Ammon's horn (tissue), 1 donor: ENCODE measurements at regions not wholly inside any gene's neighbourhood (a gene's known extent, or its start where the extent isn't known, plus 50 kb on each side); places are given as distances from the start of the nearest gene placed in this dataset.
A peak's percentile ranks its signal among the peaks of the same experiment; 100 is the strongest.

ENCODE experiments used
- DNase-seq: peaks from one replicate; pipeline ENCODE4 v3.0.0-alpha.2; 2016; ENCODE audit warnings: low spot score

DNA sequence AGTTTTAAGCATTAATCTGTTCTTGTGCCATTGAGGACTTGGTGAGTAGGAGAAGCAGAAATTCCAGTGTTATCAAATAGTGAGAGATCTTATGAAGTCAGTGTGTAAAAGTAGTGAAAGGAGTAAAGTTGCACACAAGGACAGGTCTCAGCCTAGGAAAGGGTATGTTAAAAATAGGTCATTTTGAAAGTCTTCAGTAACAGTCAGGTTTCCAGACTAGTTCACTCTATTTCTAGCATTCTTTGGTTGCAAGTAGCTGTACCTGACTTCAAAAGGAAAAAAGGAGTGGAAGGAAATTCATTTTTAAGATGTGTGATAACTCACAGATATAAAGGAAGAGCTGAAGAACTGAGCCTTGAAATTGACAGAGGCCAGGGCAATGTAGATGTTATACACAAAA is 250.1 kb upstream of the SATB1 start:
- DNase-seq = no peak

DNA sequence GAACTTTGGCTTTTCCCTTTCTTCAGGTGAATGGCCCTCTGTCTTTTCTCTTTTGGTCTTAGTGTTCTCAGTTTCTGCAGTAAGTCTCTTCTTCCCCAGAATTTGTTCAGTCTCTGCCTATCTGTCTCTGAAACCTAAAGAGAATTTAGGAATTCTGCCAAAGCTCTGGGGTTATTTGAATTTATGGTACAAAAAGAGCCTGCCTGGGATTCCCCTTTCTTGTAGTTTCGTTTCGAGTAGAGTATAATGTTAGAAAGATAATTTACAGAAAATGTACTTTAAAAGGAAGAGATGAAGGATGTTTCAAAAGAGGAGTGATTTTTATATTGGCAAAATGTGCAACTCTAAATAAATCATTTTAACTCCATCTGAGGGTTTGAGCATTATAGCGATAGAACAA is 247.4 kb upstream of the SATB1 start:
- DNase-seq = no peak

DNA sequence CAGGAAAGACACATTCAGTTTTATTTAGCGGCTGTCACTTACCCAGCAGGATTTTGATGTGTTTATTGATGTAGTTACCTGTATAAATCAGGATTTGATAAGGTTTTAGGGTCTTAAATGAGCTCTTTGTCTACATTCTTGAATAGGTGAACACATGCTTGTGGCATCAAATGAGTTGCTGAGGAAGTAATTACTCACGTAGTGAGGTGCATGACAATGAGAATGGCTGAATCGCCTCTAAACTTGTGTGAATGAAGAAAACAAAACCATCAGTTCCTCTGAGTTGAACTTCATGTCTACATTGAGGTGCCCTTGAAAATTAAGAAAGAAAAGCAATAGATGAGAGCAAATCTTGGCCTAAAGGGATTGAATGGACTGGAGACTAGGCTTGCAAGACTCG is 245.6 kb upstream of the SATB1 start:
- DNase-seq = no peak

DNA sequence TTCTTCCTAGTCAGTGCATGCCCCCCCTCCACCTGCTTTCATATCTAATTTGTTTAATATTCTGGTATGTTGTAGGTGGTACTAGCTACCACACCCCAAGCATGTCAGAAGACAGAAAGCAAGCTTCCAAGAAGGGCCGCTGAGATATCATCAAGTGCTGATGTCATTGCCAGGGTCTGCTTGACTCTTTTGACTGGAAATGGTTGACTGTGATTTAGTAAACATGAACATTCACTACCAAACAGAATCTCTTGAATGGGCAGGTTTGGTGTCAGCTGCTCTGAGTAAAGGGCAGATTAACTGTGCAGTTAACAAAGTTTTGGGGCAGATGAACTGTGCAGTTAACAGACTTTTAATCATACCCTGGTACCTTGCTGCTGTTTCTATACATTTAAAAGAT is 244.2 kb upstream of the SATB1 start:
- DNase-seq = no peak

GRCh38 chr3:18667552-18667951 is 242.4 kb upstream of the SATB1 start:
- DNase-seq = no peak

DNA sequence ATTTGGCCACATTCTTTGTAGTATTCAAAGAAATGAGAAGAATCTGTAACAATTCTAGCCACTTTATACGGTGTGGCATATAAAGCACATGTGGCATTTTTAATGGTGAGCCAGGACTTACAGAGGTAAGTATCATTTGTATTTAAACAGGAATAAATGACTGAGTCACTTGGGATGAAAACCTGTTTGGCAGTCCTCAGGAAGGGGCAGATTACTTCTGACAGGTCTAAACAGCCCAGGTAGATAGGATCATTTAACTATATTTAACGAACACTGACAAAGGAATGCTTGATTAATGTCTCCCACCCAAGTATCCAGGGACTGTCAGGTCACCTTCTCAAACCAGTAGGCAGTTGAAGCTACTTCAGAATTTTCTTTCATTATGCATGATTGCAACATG is 241.5 kb upstream of the SATB1 start:
- DNase-seq = no peak

- DNase-seq = no peak
Observed at GRCh38 chr3:18660059-18660458, 234.9 kb upstream of the SATB1 start.

DNA sequence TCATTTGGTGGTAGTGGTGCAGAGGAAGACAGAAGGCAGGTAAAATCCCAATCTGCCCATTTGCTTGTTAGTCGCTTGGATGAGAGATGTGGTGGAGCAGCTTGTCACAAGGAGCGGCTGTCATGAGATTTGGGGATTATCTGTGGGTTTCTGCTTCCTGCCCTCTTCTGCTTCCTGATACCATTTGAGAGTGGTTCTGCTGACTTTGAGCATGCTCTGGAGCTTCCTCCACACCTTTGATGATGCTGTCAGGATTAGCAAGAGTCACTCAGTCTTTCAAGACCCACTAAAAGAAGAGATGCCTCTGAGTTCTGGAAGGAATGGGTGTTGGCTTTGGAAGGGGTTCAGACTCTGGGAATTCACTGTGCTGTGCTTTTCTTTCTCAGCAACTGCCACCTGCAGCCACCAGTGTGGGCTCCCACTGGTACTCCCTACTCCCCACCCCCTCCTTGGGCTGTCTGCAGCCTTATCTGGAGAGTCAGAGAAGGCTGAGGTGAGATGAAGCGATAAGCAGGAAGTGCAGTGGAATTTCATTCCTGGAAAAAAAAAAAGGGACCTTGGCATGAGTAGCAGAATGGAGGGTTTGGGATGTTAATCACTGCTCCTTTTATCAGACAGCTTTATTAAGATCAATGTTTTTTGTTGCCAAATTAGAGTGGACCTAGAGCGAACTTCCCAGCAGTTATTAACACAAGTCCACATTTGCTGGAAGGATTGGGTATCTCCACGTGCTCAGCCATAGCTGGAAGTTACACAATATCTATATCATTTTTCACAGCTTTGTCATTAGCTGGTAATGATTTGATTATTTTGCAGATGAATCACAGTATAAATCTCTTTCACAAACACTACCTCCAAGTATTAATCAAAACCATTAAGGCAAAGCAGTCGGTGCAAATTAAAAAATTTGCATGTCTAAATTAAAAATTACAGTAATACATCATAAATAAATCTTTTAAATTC is 233.0 kb upstream of the SATB1 start:
- DNase-seq = no peak

DNA sequence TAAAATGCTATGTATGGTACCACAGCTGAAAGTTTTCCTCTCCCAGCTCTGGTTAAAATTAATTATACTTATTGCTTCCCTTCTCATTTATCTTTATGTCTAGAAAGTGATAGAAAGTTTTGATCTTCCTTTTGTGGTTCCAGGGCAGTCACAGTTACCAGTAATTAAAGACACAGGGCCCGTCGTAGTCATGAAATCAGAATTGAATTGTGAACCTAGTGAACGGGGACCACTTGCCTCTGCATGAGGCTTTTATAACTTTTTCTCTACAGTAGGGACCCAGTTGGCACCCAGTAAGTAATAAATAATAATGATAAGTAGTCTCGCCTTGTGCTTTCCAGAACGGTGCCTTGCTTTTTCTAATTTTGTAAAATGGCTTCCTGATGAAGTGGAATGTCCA is 231.7 kb upstream of the SATB1 start:
- DNase-seq = no peak

GRCh38 chr3:18656410-18656809 is 231.3 kb upstream of the SATB1 start:
- no peak for DNase-seq

- peak; percentile 13 for DNase-seq
Observed at GRCh38 chr3:18655827-18656226, 230.7 kb upstream of the SATB1 start.

- no peak for DNase-seq
Observed at GRCh38 chr3:18652781-18653180, 227.6 kb upstream of the SATB1 start.

DNA sequence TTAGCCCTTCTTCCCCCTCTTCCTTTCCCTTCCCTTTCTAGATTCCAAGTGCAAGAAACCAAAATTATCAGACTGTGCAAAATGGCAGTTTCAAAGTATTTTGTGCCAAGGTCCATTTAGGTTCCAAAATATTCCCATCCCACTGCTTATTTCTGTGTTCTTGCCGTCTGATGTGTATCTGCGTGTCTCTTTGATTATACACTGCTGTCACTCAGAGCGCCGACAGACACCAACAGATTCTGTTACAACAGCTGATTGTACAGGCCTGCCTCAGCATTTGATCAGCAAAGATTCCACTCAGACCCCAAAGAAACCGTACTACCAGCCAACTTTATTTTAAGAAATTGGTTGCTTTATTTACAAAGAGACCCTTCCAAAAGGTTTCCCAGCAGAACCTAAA is 225.6 kb upstream of the SATB1 start:
- DNase-seq = no peak

GRCh38 chr3:18649666-18650363 is 224.7 kb upstream of the SATB1 start:
- no peak for DNase-seq

- no peak for DNase-seq
Observed at GRCh38 chr3:18648868-18649462, 223.8 kb upstream of the SATB1 start.

GRCh38 chr3:18648159-18648558 is 223.0 kb upstream of the SATB1 start:
- no peak for DNase-seq

- no peak for DNase-seq
Observed at GRCh38 chr3:18645619-18646018, 220.5 kb upstream of the SATB1 start.

- DNase-seq = no peak
Observed at GRCh38 chr3:18643281-18643680, 218.1 kb upstream of the SATB1 start.

DNA sequence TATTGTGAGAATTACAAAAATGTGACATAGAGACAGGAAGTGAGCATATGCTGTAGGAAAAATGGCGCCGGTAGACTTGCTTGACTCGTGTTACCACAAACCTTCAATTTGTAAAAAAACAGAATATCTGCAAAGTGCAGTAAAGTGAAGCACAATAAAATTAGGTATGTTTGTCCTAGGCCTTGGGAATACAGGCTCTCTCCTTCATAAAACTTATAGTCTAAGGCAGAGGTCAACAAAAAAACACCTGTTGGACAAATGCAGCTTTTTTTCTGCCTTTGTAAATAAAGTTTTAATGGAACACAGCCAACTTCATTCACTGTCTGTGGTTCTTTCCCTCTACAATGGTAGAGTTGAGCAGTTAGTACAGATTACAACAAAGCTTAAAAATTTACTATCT is 216.8 kb upstream of the SATB1 start:
- no peak for DNase-seq

DNA sequence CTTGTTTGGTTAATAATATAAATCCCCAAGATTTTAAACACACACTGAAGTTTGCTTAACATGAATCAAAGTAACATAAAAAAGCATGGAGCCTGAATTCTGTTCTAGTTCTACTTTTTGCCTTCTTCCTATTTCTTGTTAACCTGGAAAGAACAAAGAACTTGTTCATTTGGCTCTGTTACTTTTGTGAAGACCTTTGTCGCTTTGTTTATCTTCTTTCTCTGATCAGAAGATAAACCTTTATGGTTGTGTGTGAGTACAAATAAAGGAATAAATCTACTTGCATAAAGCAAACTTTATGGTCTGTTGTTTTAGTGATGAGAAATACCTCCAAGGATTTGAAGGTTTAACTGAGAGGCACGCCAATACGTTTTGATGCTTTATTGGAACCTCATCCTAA is 210.1 kb upstream of the SATB1 start:
- no peak for DNase-seq

GRCh38 chr3:18634461-18634860 is 209.3 kb upstream of the SATB1 start:
- DNase-seq = no peak

GRCh38 chr3:18633002-18633401 is 207.9 kb upstream of the SATB1 start:
- DNase-seq = no peak

- DNase-seq = no peak
Observed at GRCh38 chr3:18630295-18630694, 205.2 kb upstream of the SATB1 start.
